ENCODE measurements at regions not wholly inside any gene's neighbourhood (a gene's known extent, or its start where the extent isn't known, plus 50 kb on each side); places are given as distances from the start of the nearest gene placed in this dataset.

DNA sequence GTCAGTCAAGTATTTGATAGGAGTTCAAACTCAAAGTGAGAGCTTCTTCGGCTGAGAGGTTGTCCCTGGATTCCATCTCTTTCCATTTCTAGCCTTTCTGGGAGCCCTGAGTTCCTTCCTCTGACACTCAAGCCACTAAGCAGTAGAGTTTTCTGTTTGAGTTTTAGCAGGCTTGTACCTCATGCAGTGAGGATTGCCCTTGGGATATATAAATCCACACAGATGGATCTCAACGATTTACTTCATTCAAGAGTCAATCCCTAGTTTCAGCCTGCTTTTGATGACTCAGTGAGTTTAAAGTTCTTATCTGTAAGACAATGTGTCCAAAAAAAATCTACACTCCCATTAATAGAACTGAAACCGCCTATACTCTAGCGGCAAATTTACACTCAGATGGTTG lies 2240.9 kb upstream of the WWC1 start:
- Histone ChIP-seq H3K36me3 (ENCODE audit: control insufficient read depth, insufficient read depth, low read length) (no peaks in the 10 kb centered on the region), H3K4me3 (ENCODE audit: low read depth, low read length) (no peak overlapping the region), H3K27me3 (ENCODE audit: control insufficient read depth, insufficient read depth, low read length) (no peaks in the 10 kb centered on the region)
- FAIRE-seq (no peak), DNase-seq (ENCODE audit: low read depth) (no peak)
- TF ChIP-seq, protein P1, sequence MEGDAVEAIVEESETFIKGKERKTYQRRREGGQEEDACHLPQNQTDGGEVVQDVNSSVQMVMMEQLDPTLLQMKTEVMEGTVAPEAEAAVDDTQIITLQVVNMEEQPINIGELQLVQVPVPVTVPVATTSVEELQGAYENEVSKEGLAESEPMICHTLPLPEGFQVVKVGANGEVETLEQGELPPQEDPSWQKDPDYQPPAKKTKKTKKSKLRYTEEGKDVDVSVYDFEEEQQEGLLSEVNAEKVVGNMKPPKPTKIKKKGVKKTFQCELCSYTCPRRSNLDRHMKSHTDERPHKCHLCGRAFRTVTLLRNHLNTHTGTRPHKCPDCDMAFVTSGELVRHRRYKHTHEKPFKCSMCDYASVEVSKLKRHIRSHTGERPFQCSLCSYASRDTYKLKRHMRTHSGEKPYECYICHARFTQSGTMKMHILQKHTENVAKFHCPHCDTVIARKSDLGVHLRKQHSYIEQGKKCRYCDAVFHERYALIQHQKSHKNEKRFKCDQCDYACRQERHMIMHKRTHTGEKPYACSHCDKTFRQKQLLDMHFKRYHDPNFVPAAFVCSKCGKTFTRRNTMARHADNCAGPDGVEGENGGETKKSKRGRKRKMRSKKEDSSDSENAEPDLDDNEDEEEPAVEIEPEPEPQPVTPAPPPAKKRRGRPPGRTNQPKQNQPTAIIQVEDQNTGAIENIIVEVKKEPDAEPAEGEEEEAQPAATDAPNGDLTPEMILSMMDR (IDR thresholded peaks at IDR 0.05; ENCODE audit: insufficient read depth, low read length, severe bottlenecking): no peak

DNA sequence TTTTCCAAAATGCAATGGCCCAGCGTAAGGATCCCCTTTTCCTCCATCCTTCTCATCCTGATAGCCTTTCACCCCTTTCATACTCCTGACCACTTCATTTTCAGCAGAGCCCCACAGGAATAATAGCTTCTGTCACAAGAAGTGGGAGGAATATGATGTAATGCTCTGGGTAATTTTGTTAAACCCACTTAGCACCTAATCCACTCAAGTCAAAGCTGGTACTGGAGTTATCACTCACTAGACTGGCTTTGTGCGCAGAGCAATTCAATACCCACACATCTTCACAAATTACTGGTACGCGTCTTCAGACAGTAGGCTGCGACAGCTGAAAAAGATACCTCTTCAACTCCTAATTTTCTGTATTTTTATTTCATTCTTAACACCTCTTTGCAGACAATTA lies 2232.8 kb upstream of the WWC1 start:
- Histone ChIP-seq H3K27me3 (ENCODE audit: control insufficient read depth, insufficient read depth, low read length) (no peaks in the 10 kb centered on the region), H3K4me3 (ENCODE audit: low read depth, low read length) (no peak overlapping the region), H3K36me3 (ENCODE audit: control insufficient read depth, insufficient read depth, low read length) (no peaks in the 10 kb centered on the region)
- TF ChIP-seq, protein P1 (IDR thresholded peaks at IDR 0.05; ENCODE audit: insufficient read depth, low read length, severe bottlenecking): no peak
- FAIRE-seq: no peak
- DNase-seq (ENCODE audit: low read depth): no peak

DNA sequence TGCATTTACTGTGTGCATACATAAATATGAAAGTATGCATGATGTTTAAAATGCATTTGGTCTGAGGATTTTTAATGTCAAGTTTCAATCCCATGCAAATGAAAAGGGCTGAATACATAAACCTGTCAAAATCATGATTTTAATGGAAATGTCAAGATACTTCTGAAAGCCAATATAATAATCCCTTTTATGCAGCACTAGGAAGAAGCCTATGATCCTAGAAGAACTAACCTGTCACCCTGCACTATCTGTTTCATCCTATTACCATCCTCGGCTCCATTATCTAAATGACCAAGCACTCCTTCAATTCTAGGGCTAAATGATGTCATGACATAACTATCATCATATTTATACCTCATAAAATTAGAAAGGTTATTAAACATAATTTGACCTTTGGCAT lies 2229.4 kb upstream of the WWC1 start:
- no peak for DNase-seq (ENCODE audit: low read depth)
- Histone ChIP-seq H3K27me3 (ENCODE audit: control insufficient read depth, insufficient read depth, low read length) (no peaks in the 10 kb centered on the region), H3K4me3 (ENCODE audit: low read depth, low read length) (no peak overlapping the region), H3K36me3 (ENCODE audit: control insufficient read depth, insufficient read depth, low read length) (no peaks in the 10 kb centered on the region)
- TF ChIP-seq, protein P1 (IDR thresholded peaks at IDR 0.05; ENCODE audit: insufficient read depth, low read length, severe bottlenecking): no peak
- FAIRE-seq: no peak

DNA sequence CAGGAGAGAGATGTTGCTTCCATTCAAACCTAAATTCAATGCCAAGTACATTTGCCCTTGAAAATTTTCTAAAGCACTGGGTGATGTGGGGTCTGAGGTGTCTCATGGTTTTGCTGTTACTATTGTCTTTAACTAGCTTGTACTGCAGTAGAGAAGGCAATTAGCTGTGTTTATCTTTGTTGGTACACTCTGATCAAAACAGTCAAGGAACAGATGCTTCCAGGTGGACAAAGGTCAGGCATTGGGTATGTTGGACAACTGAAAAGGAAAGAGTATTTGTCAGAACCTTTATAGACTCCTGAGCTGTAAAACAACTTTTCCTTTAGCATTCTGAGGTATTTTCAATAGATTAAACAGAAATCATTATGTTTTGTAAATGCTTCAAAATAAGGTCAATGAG lies 2228.7 kb upstream of the WWC1 start:
- no peaks in the 10 kb centered on the region for H3K27me3 ChIP-seq (ENCODE audit: control insufficient read depth, insufficient read depth, low read length)
- TF ChIP-seq, protein P1 (IDR thresholded peaks at IDR 0.05; ENCODE audit: insufficient read depth, low read length, severe bottlenecking): no peak
- DNase-seq (ENCODE audit: low read depth) (no peak), FAIRE-seq (no peak)
- H3K4me3 ChIP-seq (ENCODE audit: low read depth, low read length): no peak overlapping the region
- no peaks in the 10 kb centered on the region for H3K36me3 ChIP-seq (ENCODE audit: control insufficient read depth, insufficient read depth, low read length)

DNA sequence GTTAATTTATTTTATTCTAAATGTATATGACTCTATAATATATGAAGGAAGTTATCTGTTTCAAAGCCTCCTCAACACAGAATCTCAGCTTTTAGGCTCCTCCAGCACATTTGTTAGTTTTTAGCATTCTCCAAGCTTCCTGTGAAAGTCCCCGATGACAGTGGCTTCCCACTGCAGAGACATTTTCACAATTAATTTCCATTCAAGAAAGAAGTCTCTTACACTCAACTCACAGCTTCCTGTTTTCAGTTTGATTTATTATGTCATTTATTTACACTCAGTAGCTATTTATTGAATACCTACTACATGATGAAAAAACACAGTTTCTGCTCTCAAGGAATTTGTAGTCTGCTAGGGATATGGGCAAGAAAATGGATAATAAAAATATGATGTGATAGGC lies 2228.2 kb upstream of the WWC1 start:
- Histone ChIP-seq H3K27me3 (ENCODE audit: control insufficient read depth, insufficient read depth, low read length) (no peaks in the 10 kb centered on the region), H3K4me3 (ENCODE audit: low read depth, low read length) (no peak overlapping the region), H3K36me3 (ENCODE audit: control insufficient read depth, insufficient read depth, low read length) (no peaks in the 10 kb centered on the region)
- TF ChIP-seq, protein P1 (IDR thresholded peaks at IDR 0.05; ENCODE audit: insufficient read depth, low read length, severe bottlenecking): no peak
- no peak for DNase-seq (ENCODE audit: low read depth)
- FAIRE-seq: no peak

DNA sequence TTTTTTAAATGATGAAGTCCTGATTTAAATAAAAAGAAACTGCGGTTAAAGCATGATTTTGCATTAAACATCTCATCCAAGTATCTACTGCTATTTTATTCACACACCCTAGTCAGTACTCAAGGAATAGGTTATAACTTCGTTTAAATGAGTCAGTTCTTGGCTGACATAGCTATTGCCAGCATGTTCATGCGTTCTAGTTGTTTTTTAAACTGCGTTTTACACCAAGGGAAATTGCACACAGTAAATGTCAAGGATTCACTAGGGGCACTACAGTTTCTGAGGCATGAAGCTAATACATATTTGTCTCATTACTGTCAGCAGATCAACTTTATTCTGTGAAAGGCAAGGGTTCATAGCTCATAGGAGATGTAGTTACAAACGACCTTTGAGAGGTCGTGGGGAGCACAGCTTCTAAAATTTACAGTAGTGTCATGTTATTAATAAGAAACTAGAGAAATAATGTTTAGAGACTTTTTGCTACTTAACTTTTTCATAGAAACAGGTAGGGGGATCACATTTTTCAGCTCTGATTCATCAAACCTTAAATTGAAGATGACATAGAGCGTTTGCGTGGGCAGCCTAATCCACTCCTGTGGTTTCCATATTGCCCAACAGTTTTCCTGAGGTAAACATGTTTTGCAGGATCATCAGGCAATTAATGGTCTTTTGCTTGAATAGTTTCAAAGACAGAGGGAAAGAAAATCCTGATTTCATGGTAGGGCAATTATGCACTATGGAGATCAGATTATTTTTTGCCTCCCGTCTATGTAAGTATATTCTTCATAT lies 2222.7 kb upstream of the WWC1 start:
- Histone ChIP-seq H3K36me3 (ENCODE audit: control insufficient read depth, insufficient read depth, low read length) (no peaks in the 10 kb centered on the region), H3K4me3 (ENCODE audit: low read depth, low read length) (no peak overlapping the region), H3K27me3 (ENCODE audit: control insufficient read depth, insufficient read depth, low read length) (no peaks in the 10 kb centered on the region)
- DNase-seq (ENCODE audit: low read depth) (no peak), FAIRE-seq (no peak)
- TF ChIP-seq, protein P1 (IDR thresholded peaks at IDR 0.05; ENCODE audit: insufficient read depth, low read length, severe bottlenecking): no peak

Data from bronchial epithelial cell (primary cell).